Uterus (tissue), 2 donors: ENCODE measurements at regions not wholly inside any gene's neighbourhood (a gene's known extent, or its start where the extent isn't known, plus 50 kb on each side); places are given as distances from the start of the nearest gene placed in this dataset.

Experiments
- POLR2A ChIP-seq, 2 donors: fragments of 450-650 bp; IDR thresholded peaks; one replicate each; pipeline ENCODE4 v1.6.1; 2016; ENCODE audit warnings: antibody characterized with exemption in 2 of 2, mild to moderate bottlenecking in 1 of 2, moderate library complexity in 1 of 2
- TF ChIP-seq, protein P1 (sequence below), 4 experiments: fragments of 200-600 bp in 2 of 4; fragments of 450-650 bp in 2 of 4; sonication (generic) in 2 of 4; IDR thresholded peaks; one replicate each; pipeline ENCODE4 v1.5.1; 2016 to 2019; ENCODE audit warnings: antibody characterized with exemption in 4 of 4, mild to moderate bottlenecking in 2 of 4, moderate library complexity in 1 of 4

DNA sequence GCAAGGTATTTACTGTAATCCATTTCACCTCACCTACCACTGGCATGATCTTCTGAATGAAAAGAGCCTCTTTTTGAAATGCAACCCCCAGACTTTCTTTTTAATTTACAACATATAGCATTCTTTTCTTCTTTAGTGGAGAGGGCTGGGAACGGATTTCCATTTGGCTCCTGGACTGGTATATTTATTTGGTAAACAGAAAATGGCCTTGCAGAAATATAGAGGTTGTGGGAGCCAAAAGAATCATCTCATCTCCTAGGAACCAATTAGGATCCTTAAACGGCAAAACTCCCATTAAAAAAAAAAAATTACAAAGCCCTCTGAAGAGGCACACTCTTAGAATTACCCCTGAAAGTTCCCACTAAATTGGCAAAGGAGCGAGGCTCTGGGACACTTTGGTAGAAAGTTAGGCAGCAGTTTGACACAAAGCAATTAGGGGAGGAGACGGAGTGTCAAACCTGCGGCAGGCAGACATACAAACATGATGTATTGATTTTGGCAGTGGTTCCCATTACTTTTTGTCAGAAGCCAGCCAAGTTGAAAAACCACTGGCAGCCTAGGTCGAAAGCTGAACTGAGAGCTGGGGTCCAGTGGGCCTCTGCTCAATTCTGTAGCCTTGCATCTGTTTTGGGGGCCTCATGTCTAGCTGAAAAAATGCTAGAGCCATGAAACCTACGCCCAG is 135.1 kb upstream of the MAGI3 start:
- TF ChIP-seq, protein P1, sequence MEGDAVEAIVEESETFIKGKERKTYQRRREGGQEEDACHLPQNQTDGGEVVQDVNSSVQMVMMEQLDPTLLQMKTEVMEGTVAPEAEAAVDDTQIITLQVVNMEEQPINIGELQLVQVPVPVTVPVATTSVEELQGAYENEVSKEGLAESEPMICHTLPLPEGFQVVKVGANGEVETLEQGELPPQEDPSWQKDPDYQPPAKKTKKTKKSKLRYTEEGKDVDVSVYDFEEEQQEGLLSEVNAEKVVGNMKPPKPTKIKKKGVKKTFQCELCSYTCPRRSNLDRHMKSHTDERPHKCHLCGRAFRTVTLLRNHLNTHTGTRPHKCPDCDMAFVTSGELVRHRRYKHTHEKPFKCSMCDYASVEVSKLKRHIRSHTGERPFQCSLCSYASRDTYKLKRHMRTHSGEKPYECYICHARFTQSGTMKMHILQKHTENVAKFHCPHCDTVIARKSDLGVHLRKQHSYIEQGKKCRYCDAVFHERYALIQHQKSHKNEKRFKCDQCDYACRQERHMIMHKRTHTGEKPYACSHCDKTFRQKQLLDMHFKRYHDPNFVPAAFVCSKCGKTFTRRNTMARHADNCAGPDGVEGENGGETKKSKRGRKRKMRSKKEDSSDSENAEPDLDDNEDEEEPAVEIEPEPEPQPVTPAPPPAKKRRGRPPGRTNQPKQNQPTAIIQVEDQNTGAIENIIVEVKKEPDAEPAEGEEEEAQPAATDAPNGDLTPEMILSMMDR (IDR thresholded peaks at IDR 0.05): no peak
- TF ChIP-seq POLR2A (IDR thresholded peaks at IDR 0.05): no peak
